Stimulated activated naive CD4-positive, alpha-beta T cell (primary cell): ENCODE measurements at regions not wholly inside any gene's neighbourhood (a gene's known extent, or its start where the extent isn't known, plus 50 kb on each side); places are given as distances from the start of the nearest gene placed in this dataset.
"Not testable (repeated sequence)": the region's sequence is repeated elsewhere in the genome, so short reads cannot be mapped to it uniquely, and the experiment has no call there.

Source experiments
- DNase-seq, 6 experiments: peaks; one replicate each; lab custom pipeline; 2025; lab: John Stamatoyannopoulos, UW

- DNase-seq, result no peak
These were observed 51.2 kb upstream of the LBX1 start for GRCh38 chr10:101280511-101280910.

GRCh38 chr10:101280921-101281320, 51.7 kb upstream of the LBX1 start:
- DNase-seq, result not testable (repeated sequence)

- no peak for DNase-seq
These were observed 53.7 kb upstream of the LBX1 start for GRCh38 chr10:101282947-101283346.

GRCh38 chr10:101283762-101284100, 54.5 kb upstream of the LBX1 start:
- DNase-seq, result no peak

- DNase-seq, result peak in 1 of 6 experiments; percentile 9
These were observed 55.0 kb upstream of the LBX1 start for GRCh38 chr10:101284101-101284743.

GRCh38 chr10:101284744-101285463, 55.6 kb upstream of the LBX1 start:
- no peak for DNase-seq

GRCh38 chr10:101285519-101286070, 56.3 kb upstream of the LBX1 start:
- no peak for DNase-seq

- DNase-seq, result no peak
These were observed 57.2 kb upstream of the LBX1 start for GRCh38 chr10:101286248-101287046.

- no peak for DNase-seq
These were observed 58.1 kb upstream of the LBX1 start for GRCh38 chr10:101287183-101287996.

- no peak for DNase-seq
These were observed 58.9 kb upstream of the LBX1 start for GRCh38 chr10:101287997-101288635.

GRCh38 chr10:101289541-101289940, 60.3 kb upstream of the LBX1 start:
- no peak for DNase-seq

- DNase-seq, result no peak
These were observed 61.2 kb upstream of the LBX1 start for GRCh38 chr10:101290431-101290830.

- no peak for DNase-seq
These were observed 61.6 kb upstream of the LBX1 start for GRCh38 chr10:101290881-101291280.

GRCh38 chr10:101291331-101292193, 62.3 kb upstream of the LBX1 start:
- DNase-seq, result peak in 3 of 6 experiments; percentile 23 to 28 (median 27)

- DNase-seq, result peak in 3 of 6 experiments; percentile 6 to 36 (median 27)
These were observed 61.6 kb upstream of the BTRC start for GRCh38 chr10:101292194-101293006.

GRCh38 chr10:101293007-101293723, 60.8 kb upstream of the BTRC start:
- no peak for DNase-seq

GRCh38 chr10:101294109-101294508, 59.9 kb upstream of the BTRC start:
- DNase-seq, result no peak

GRCh38 chr10:101295261-101295660, 58.7 kb upstream of the BTRC start:
- no peak for DNase-seq
